SK-N-SH (cell line): ENCODE measurements at regions not wholly inside any gene's neighbourhood (a gene's known extent, or its start where the extent isn't known, plus 50 kb on each side); places are given as distances from the start of the nearest gene placed in this dataset.

Experiments used
- CTCF ChIA-PET: fragments of 300-600, 350-600 bp; formaldehyde crosslinking; extraction: SDS; loops from one replicate; lab custom pipeline; 2021; lab: Yijun Ruan, JAX
- POLR2A ChIA-PET: fragments of 350-600 bp; sonication (Branson Sonifier 250); formaldehyde crosslinking; extraction: SDS; loops from one replicate; lab custom pipeline; 2020; ENCODE audit warnings: antibody characterized with exemption, inconsistent platforms; lab: Yijun Ruan, JAX
- DNase-seq: peaks from one replicate; pipeline ENCODE4 v3.0.0; 2012
- H2AFZ ChIP-seq: fragments of 200-600 bp; sonication (generic); 2 replicates; pipeline ENCODE4 v1.8.1; 2016; ENCODE audit warnings: antibody characterized with exemption, mild to moderate bottlenecking, low read depth
- H3F3A ChIP-seq: fragments of 200-600 bp; sonication (generic); replicated peaks from 2 replicates; pipeline ENCODE3; 2016; ENCODE audit warnings: antibody characterized with exemption, mild to moderate bottlenecking; ENCODE audit not compliant: insufficient read depth
- H3K27ac ChIP-seq, 2 experiments: fragments of 200-500 bp in 1 of 2; fragments of 200-600 bp in 1 of 2; sonication (Bioruptor generic) in 1 of 2; sonication (generic), shearing (Covaris generic) in 1 of 2; 2 replicates each; pipeline versions ENCODE4 v1.5.1 to v1.6.1; 2014 to 2016; ENCODE audit warnings: low read depth in 2 of 2, inconsistent platforms in 1 of 2, low read length in 1 of 2, mild to moderate bottlenecking in 1 of 2, mixed read lengths in 1 of 2
- H3K27me3 ChIP-seq: fragments of 200-600 bp; sonication (generic), shearing (Covaris generic); 2 replicates; pipeline ENCODE4 v1.6.1; 2016; ENCODE audit warnings: mixed run types; ENCODE audit not compliant: insufficient read depth
- H3K36me3 ChIP-seq, 2 experiments: fragments of 200-500 bp in 1 of 2; fragments of 200-600 bp in 1 of 2; sonication (Bioruptor generic) in 1 of 2; sonication (generic) in 1 of 2; replicated peaks in 1 of 2; 2 replicates each; pipeline versions ENCODE3 to v1.5.1; 2014 to 2016; ENCODE audit warnings: low read length in 1 of 2, mild to moderate bottlenecking in 1 of 2; ENCODE audit not compliant: insufficient read depth in 2 of 2, control insufficient read depth in 1 of 2
- H3K4me1 ChIP-seq, 2 experiments: fragments of 200-500 bp in 1 of 2; fragments of 200-600 bp in 1 of 2; sonication (Bioruptor generic) in 1 of 2; sonication (generic), shearing (Covaris generic) in 1 of 2; 2 replicates each; pipeline versions ENCODE4 v1.5.1 to v1.6.1; 2014 to 2016; ENCODE audit warnings: low read depth in 1 of 2, low read length in 1 of 2, mixed run types in 1 of 2; ENCODE audit not compliant: insufficient read depth in 2 of 2, control insufficient read depth in 1 of 2
- H3K4me2 ChIP-seq: fragments of 200-600 bp; sonication (generic), shearing (Covaris generic); 2 replicates; pipeline ENCODE4 v1.6.1; 2017; ENCODE audit warnings: mixed run types
- H3K4me3 ChIP-seq, 2 experiments: fragments of 200-500 bp in 1 of 2; fragments of 200-600 bp in 1 of 2; sonication (Bioruptor generic) in 1 of 2; sonication (generic), shearing (Covaris generic) in 1 of 2; 2 replicates each; pipeline versions ENCODE4 v1.5.1 to v1.8.1; 2014 to 2016; ENCODE audit warnings: low read depth in 2 of 2, inconsistent platforms in 1 of 2, low read length in 1 of 2, mild to moderate bottlenecking in 1 of 2, mixed read lengths in 1 of 2, moderate library complexity in 1 of 2
- H3K79me2 ChIP-seq: fragments of 200-600 bp; sonication (generic); 2 replicates; pipeline ENCODE4 v1.8.1; 2017; ENCODE audit warnings: mild to moderate bottlenecking; ENCODE audit not compliant: insufficient read depth
- H3K9ac ChIP-seq: fragments of 200-600 bp; sonication (generic); 2 replicates; pipeline ENCODE4 v1.6.1; 2017; ENCODE audit warnings: mixed run types
- H3K9me2 ChIP-seq: fragments of 200-600 bp; sonication (generic); 2 replicates; pipeline ENCODE4 v1.6.1; 2017; ENCODE audit warnings: mixed run types
- H3K9me3 ChIP-seq: fragments of 200-600 bp; sonication (generic); 2 replicates; pipeline ENCODE4 v1.6.1; 2017; ENCODE audit warnings: mixed run types, mild to moderate bottlenecking, moderate library complexity
- H4K20me1 ChIP-seq: fragments of 200-600 bp; sonication (generic); 2 replicates; pipeline ENCODE4 v1.6.1; 2017; ENCODE audit warnings: mild to moderate bottlenecking, mixed run types; ENCODE audit not compliant: insufficient read depth
- CHD2 ChIP-seq: fragments of 150-350 bp; IDR thresholded peaks from 2 replicates; pipeline ENCODE4 v1.6.1; 2018; ENCODE audit warnings: low read length; ENCODE audit not compliant: partially characterized antibody
- ELF1 ChIP-seq: IDR thresholded peaks from 2 replicates; pipeline ENCODE4 v1.4.0; 2012
- EP300 ChIP-seq, 2 experiments: IDR thresholded peaks; 2 replicates each; pipeline versions ENCODE4 v1.4.0 to v1.6.1; 2012; ENCODE audit warnings: borderline replicate concordance in 1 of 2, low read depth in 1 of 2, low read length in 1 of 2
- EZH2phosphoT487 ChIP-seq: fragments of 200-600 bp; sonication (generic); IDR thresholded peaks from 2 replicates; pipeline ENCODE4 v1.6.1; 2017; ENCODE audit warnings: low read depth, mixed run types, mild to moderate bottlenecking, antibody characterized with exemption, moderate library complexity, borderline replicate concordance
- FOXJ3 ChIP-seq: sonication (generic); formaldehyde crosslinking; IDR thresholded peaks from 2 replicates; pipeline ENCODE4 v1.5.1; 2020; ENCODE audit warnings: mild to moderate bottlenecking, missing genetic modification reagents
- FOXM1 ChIP-seq: IDR thresholded peaks from 2 replicates; pipeline ENCODE4 v1.4.0; 2012; ENCODE audit warnings: low read depth, mild to moderate bottlenecking
- GABPA ChIP-seq: IDR thresholded peaks from 2 replicates; pipeline ENCODE4 v1.4.0; 2012; ENCODE audit warnings: low read depth, mild to moderate bottlenecking
- JUND ChIP-seq: IDR thresholded peaks from 2 replicates; pipeline ENCODE4 v1.4.0; 2012
- MXI1 ChIP-seq: IDR thresholded peaks from 2 replicates; pipeline ENCODE4 v1.6.1; 2012; ENCODE audit warnings: mild to moderate bottlenecking, low read depth, low read length, improper control_type of control experiment
- NFIC ChIP-seq: IDR thresholded peaks from 2 replicates; pipeline ENCODE4 v1.4.0; 2012; ENCODE audit warnings: borderline replicate concordance
- NRF1 ChIP-seq: IDR thresholded peaks from 2 replicates; pipeline ENCODE4 v1.6.1; 2012; ENCODE audit warnings: low read depth, mild to moderate bottlenecking, low read length
- RAD21 ChIP-seq: IDR thresholded peaks from 2 replicates; pipeline ENCODE4 v1.6.1; 2012; ENCODE audit warnings: mild to moderate bottlenecking, low read length
- RCOR1 ChIP-seq: fragments of 150-350 bp; IDR thresholded peaks from 2 replicates; pipeline ENCODE4 v1.6.1; 2017; ENCODE audit warnings: antibody characterized with exemption, low read length
- RFX5 ChIP-seq: IDR thresholded peaks from 2 replicates; pipeline ENCODE4 v1.6.1; 2012; ENCODE audit warnings: mild to moderate bottlenecking, improper control_type of control experiment, low read length
- SIN3A ChIP-seq: IDR thresholded peaks from 2 replicates; pipeline ENCODE4 v1.6.1; 2012; ENCODE audit warnings: low read depth, mild to moderate bottlenecking, low read length, moderate library complexity, borderline replicate concordance
- SMC3 ChIP-seq: IDR thresholded peaks from 2 replicates; pipeline ENCODE4 v1.6.1; 2012; ENCODE audit warnings: low read depth, low read length, improper control_type of control experiment
- TCF12 ChIP-seq: IDR thresholded peaks from 2 replicates; pipeline ENCODE4 v1.4.0; 2012
- TEAD4 ChIP-seq: IDR thresholded peaks from 2 replicates; pipeline ENCODE4 v1.4.0; 2012; ENCODE audit warnings: mild to moderate bottlenecking, borderline replicate concordance; ENCODE audit not compliant: insufficient read depth
- YY1 ChIP-seq: IDR thresholded peaks from 2 replicates; pipeline ENCODE4 v1.4.0; 2012; ENCODE audit warnings: low read depth, mild to moderate bottlenecking
- WGBS: methylation state at CpG from one replicate; pipeline ENCODE4 v1.1.6; 2017; ENCODE audit warnings: low lambda C conversion rate; 5-methylcytosine and 5-hydroxymethylcytosine counted together
- TF ChIP-seq, protein P1 (sequence below): IDR thresholded peaks from 2 replicates; pipeline ENCODE4 v1.4.0; 2012; ENCODE audit warnings: low read depth, borderline replicate concordance
- TF ChIP-seq, protein P2 (sequence below): fragments of 150-350 bp; IDR thresholded peaks from 2 replicates; pipeline ENCODE4 v1.6.1; 2016; ENCODE audit warnings: mild to moderate bottlenecking, low read depth, low read length
- TF ChIP-seq, protein P3 (sequence below): IDR thresholded peaks from 2 replicates; pipeline ENCODE4 v1.4.0; 2012; ENCODE audit warnings: low read depth, borderline replicate concordance
- TF ChIP-seq, protein P4 (sequence below): IDR thresholded peaks from 2 replicates; pipeline ENCODE4; 2012

DNA sequence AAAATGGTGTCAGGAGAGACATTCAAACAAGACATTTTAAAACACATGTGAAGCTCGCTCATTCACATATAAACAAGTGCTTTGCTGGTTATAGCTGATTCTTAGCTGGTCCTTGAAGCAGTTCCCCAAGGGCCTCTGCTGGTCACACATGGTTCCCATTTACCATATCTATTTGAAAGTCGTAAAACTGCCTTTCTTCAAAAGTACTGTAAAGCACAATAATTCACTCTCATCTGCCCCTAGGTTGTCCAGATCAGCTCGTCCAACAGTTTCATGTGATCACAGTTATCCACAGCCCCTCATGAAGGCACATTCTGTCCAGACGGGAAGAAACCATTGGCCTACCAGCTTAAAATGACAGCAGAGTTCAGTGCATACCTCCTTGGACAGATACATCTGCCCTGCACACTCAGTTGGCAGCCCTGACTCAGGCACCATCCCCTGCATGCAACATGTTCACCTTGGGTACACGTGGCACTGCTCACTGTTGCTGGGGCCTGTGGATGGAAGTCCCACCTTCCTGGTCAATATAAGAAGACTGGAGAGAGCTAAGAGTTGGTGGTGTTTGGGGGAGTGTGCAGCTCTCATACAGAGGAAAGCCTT lies 108.0 kb upstream of the HAAO start:
- Histone ChIP-seq H3K4me2 (no peak overlapping the region), H3F3A (peaks cover 4% of the 10 kb centered on the region), H4K20me1 (no peaks in the 10 kb centered on the region), H3K27ac (no peak overlapping the region), H3K4me3 (no peak overlapping the region), H3K9me2 (no peaks in the 10 kb centered on the region), H3K79me2 (no peaks in the 10 kb centered on the region), H3K27me3 (no peaks in the 10 kb centered on the region), H3K36me3 (no peaks in the 10 kb centered on the region), H3K9me3 (no peaks in the 10 kb centered on the region), H3K9ac (no peak overlapping the region), H2AFZ (no peak overlapping the region), H3K4me1 (peaks cover 0 to 19% of the 10 kb centered on the region in 2 experiments; a peak in 2 of 4 replicates)
- TF ChIP-seq TCF12 (no peak), RCOR1 (no peak), MXI1 (no peak), RFX5 (no peak), JUND (no peak), EZH2phosphoT487 (no peak), TEAD4 (no peak)
- 70% methylated on average over 5 of the region's 5 CpGs for WGBS
- ChIA-PET POLR2A (no interaction called here), CTCF (interaction anchor here (1.0 to 2.5 kb wide), 3 partner anchors 10 to 72 kb away, joined by 4 to 8 read pairs (median 5); no protein-coding TSS in a partner anchor)
- no peak for DNase-seq

DNA sequence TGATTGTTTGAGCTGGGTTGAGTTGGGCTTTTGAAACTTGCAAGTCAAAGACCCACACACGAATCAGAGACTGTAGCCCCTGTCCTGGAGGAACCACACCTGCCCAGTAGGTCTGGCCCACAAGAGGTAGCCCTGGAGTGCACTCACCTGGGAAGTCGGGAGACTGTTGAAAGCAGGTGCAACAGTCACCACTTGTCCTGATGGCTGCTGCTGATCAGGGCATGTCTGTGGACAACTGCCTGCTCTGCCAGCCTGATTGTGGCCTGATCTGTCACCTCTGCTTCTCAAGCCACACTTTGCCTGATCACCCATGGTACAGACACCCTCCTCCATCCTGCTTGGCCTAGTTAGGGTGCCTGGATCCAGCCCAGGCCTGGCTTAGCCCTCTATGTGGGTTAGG lies 105.0 kb upstream of the HAAO start:
- Histone ChIP-seq H3K9me2 (no peaks in the 10 kb centered on the region), H3K9ac (no peak overlapping the region), H2AFZ (peak overlapping the region; percentile 43; the same call in 1 of the 2 replicates), H3K4me1 (peaks cover 0 to 4% of the 10 kb centered on the region in 2 experiments; a peak in 2 of 4 replicates), H3K79me2 (no peaks in the 10 kb centered on the region), H3K27me3 (no peaks in the 10 kb centered on the region), H3K36me3 (no peaks in the 10 kb centered on the region), H3K27ac (peak overlapping the region in 1 of 2 experiments; percentile 57; a peak in 1 of 4 replicates), H3F3A (peaks cover 4% of the 10 kb centered on the region), H3K4me3 (no peak overlapping the region), H3K9me3 (no peaks in the 10 kb centered on the region), H4K20me1 (no peaks in the 10 kb centered on the region), H3K4me2 (no peak overlapping the region; the same call in 1 of the 2 replicates)
- DNase-seq: no peak
- WGBS: 100% methylated on average over 1 of the region's 2 CpGs
- TF ChIP-seq FOXM1 (no peak), FOXJ3 (CRISPR knock-in tag) (no peak), YY1 (no peak), CHD2 (no peak), GABPA (no peak), RFX5 (no peak), RAD21 (no peak), ELF1 (no peak), RCOR1 (no peak), SMC3 (no peak), NFIC (no peak), EP300 (IDR thresholded peaks at IDR 0.05; ENCODE audit: borderline replicate concordance in 1 of 2, low read depth in 1 of 2, low read length in 1 of 2) (no peak), NRF1 (no peak), SIN3A (no peak)
- TF ChIP-seq, protein P1, sequence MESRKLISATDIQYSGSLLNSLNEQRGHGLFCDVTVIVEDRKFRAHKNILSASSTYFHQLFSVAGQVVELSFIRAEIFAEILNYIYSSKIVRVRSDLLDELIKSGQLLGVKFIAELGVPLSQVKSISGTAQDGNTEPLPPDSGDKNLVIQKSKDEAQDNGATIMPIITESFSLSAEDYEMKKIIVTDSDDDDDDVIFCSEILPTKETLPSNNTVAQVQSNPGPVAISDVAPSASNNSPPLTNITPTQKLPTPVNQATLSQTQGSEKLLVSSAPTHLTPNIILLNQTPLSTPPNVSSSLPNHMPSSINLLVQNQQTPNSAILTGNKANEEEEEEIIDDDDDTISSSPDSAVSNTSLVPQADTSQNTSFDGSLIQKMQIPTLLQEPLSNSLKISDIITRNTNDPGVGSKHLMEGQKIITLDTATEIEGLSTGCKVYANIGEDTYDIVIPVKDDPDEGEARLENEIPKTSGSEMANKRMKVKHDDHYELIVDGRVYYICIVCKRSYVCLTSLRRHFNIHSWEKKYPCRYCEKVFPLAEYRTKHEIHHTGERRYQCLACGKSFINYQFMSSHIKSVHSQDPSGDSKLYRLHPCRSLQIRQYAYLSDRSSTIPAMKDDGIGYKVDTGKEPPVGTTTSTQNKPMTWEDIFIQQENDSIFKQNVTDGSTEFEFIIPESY: no peak
- TF ChIP-seq, protein P2, sequence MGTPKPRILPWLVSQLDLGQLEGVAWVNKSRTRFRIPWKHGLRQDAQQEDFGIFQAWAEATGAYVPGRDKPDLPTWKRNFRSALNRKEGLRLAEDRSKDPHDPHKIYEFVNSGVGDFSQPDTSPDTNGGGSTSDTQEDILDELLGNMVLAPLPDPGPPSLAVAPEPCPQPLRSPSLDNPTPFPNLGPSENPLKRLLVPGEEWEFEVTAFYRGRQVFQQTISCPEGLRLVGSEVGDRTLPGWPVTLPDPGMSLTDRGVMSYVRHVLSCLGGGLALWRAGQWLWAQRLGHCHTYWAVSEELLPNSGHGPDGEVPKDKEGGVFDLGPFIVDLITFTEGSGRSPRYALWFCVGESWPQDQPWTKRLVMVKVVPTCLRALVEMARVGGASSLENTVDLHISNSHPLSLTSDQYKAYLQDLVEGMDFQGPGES: no peak
- TF ChIP-seq, protein P3, sequence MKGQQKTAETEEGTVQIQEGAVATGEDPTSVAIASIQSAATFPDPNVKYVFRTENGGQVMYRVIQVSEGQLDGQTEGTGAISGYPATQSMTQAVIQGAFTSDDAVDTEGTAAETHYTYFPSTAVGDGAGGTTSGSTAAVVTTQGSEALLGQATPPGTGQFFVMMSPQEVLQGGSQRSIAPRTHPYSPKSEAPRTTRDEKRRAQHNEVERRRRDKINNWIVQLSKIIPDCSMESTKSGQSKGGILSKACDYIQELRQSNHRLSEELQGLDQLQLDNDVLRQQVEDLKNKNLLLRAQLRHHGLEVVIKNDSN: no peak
- TF ChIP-seq, protein P4, sequence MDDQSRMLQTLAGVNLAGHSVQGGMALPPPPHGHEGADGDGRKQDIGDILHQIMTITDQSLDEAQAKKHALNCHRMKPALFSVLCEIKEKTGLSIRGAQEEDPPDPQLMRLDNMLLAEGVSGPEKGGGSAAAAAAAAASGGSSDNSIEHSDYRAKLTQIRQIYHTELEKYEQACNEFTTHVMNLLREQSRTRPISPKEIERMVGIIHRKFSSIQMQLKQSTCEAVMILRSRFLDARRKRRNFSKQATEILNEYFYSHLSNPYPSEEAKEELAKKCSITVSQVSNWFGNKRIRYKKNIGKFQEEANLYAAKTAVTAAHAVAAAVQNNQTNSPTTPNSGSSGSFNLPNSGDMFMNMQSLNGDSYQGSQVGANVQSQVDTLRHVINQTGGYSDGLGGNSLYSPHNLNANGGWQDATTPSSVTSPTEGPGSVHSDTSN: no peak
- POLR2A ChIA-PET: no interaction called here
- CTCF ChIA-PET: interaction anchor here (1.0 to 1.7 kb wide), 5 partner anchors 9 to 32 kb away, joined by 3 to 4 read pairs (median 3); no protein-coding TSS in a partner anchor
